AG04450 (cell line): ENCODE measurements at regions not wholly inside any gene's neighbourhood (a gene's known extent, or its start where the extent isn't known, plus 50 kb on each side); places are given as distances from the start of the nearest gene placed in this dataset.

Experiments
- CTCF ChIA-PET: fragments of 300-600, 350-600 bp; formaldehyde crosslinking; extraction: SDS; loops from one replicate; lab custom pipeline; 2022; ENCODE audit warnings: antibody characterized with exemption, inconsistent platforms; lab: Charles Lee
- POLR2A ChIA-PET: fragments of 350-600 bp; formaldehyde crosslinking; extraction: SDS; loops from one replicate; lab custom pipeline; 2021; ENCODE audit warnings: antibody characterized with exemption, inconsistent platforms; lab: Yijun Ruan, JAX
- DNase-seq: peaks from one replicate; pipeline ENCODE4 v3.0.0-alpha.2; 2011; ENCODE audit warnings: low read depth, low spot score
- H3K27ac ChIP-seq: one replicate; pipeline ENCODE4 v1.5.1; 2012; ENCODE audit warnings: low read depth, low read length, control low read depth
- H3K27me3 ChIP-seq: one replicate; pipeline ENCODE4 v1.6.0; 2012; ENCODE audit warnings: low read length; ENCODE audit not compliant: control insufficient read depth, insufficient read depth
- H3K4me3 ChIP-seq: 2 replicates; pipeline ENCODE4 v1.5.1; 2011; ENCODE audit warnings: mild to moderate bottlenecking, low read depth, low read length, control low read depth
- H3K9me3 ChIP-seq: 2 replicates; pipeline ENCODE4 v1.5.1; 2012; ENCODE audit warnings: low read length; ENCODE audit not compliant: control insufficient read depth, insufficient read depth
- TF ChIP-seq, protein P1 (sequence below): IDR thresholded peaks from 2 replicates; pipeline ENCODE4 v1.5.1; 2011; ENCODE audit warnings: low read depth, low read length, control low read depth, inconsistent platforms

- CTCF ChIA-PET: no interaction called here
- DNase-seq: no peak
- Histone ChIP-seq H3K4me3 (no peak overlapping the region), H3K9me3 (peaks cover 10% of the 10 kb centered on the region), H3K27ac (no peak overlapping the region), H3K27me3 (no peaks in the 10 kb centered on the region)
- POLR2A ChIA-PET: no interaction called here
- TF ChIP-seq, protein P1, sequence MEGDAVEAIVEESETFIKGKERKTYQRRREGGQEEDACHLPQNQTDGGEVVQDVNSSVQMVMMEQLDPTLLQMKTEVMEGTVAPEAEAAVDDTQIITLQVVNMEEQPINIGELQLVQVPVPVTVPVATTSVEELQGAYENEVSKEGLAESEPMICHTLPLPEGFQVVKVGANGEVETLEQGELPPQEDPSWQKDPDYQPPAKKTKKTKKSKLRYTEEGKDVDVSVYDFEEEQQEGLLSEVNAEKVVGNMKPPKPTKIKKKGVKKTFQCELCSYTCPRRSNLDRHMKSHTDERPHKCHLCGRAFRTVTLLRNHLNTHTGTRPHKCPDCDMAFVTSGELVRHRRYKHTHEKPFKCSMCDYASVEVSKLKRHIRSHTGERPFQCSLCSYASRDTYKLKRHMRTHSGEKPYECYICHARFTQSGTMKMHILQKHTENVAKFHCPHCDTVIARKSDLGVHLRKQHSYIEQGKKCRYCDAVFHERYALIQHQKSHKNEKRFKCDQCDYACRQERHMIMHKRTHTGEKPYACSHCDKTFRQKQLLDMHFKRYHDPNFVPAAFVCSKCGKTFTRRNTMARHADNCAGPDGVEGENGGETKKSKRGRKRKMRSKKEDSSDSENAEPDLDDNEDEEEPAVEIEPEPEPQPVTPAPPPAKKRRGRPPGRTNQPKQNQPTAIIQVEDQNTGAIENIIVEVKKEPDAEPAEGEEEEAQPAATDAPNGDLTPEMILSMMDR: no peak
Measured at GRCh38 chr16:86843812-86844211, 265.5 kb downstream of the FOXL1 start.

- no peak for DNase-seq
- POLR2A ChIA-PET: no interaction called here
- Histone ChIP-seq H3K27ac (no peak overlapping the region), H3K4me3 (no peak overlapping the region), H3K27me3 (no peaks in the 10 kb centered on the region), H3K9me3 (peaks cover 10% of the 10 kb centered on the region)
- TF ChIP-seq, protein P1: no peak
- CTCF ChIA-PET: no interaction called here
Measured at GRCh38 chr16:86844695-86845094, 266.3 kb downstream of the FOXL1 start.

DNA sequence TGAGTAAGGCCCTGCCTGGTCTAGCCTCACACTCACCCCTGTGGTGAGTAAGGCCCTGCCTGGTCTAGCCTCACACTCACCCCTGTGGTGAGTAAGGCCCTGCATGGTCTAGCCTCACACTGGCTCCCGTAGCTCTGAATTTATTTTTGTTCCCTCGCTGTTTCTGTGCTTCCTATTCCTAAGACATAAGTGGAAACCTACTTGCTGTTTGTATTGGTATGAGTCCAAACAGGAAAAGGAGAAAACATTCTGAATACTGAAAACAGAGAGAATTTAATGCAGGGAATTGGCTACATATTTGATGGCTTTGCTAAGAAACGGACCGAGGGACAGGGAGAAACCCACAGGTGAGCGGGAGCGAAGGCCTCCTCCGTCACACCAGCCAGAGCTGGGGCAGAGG, 267.8 kb downstream of the FOXL1 start:
- DNase-seq: no peak
- H3K27ac ChIP-seq: no peak overlapping the region

GRCh38 chr16:86848821-86849220, 270.5 kb downstream of the FOXL1 start:
- TF ChIP-seq, protein P1: no peak
- peaks cover 13% of the 10 kb centered on the region for H3K9me3 ChIP-seq
- DNase-seq: no peak
- ChIA-PET CTCF (no interaction called here), POLR2A (interaction anchor here (0.6 kb wide), 1 partner anchor 112 kb away, joined by 4 read pairs; no protein-coding TSS in a partner anchor)
- no peak overlapping the region for H3K27ac ChIP-seq
- H3K4me3 ChIP-seq: no peak overlapping the region
- no peaks in the 10 kb centered on the region for H3K27me3 ChIP-seq

More for the DNA sequence above, 267.8 kb downstream of the FOXL1 start:
- H3K4me3 ChIP-seq: no peak overlapping the region
- H3K9me3 ChIP-seq: peaks cover 10% of the 10 kb centered on the region
- H3K27me3 ChIP-seq: no peaks in the 10 kb centered on the region
- ChIA-PET POLR2A (no interaction called here), CTCF (no interaction called here)
- TF ChIP-seq, protein P1: no peak

DNA sequence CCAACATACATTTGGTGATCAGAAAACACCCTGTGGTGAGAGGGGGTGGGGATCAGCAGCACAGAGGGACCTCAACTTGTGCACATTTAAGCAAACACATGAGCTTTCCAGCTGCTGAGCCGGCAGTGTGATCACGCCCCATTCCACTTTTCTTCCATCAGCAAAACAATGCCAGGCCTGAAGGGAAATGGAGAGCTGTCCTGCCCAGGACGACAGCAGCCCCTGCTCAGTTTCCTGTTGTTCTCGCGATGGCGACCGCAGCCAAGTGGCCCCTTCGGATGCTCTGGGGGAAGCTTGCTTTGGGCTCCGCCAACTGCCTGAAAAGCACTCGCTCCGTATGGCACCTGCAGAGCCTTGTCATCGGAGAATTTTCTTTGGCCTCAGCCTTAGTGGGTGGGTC, 272.3 kb downstream of the FOXL1 start:
- POLR2A ChIA-PET: no interaction called here
- CTCF ChIA-PET: interaction anchor here (1.1 kb wide), 1 partner anchor 213 kb away, joined by 3 read pairs; no protein-coding TSS in a partner anchor
- DNase-seq: no peak

More for the DNA sequence above, 272.3 kb downstream of the FOXL1 start:
- Histone ChIP-seq H3K27me3 (no peaks in the 10 kb centered on the region), H3K27ac (no peak overlapping the region), H3K9me3 (peaks cover 13% of the 10 kb centered on the region), H3K4me3 (no peak overlapping the region)
- TF ChIP-seq, protein P1: no peak
